ENCODE measurements at regions not wholly inside any gene's neighbourhood (a gene's known extent, or its start where the extent isn't known, plus 50 kb on each side); places are given as distances from the start of the nearest gene placed in this dataset.

DNA sequence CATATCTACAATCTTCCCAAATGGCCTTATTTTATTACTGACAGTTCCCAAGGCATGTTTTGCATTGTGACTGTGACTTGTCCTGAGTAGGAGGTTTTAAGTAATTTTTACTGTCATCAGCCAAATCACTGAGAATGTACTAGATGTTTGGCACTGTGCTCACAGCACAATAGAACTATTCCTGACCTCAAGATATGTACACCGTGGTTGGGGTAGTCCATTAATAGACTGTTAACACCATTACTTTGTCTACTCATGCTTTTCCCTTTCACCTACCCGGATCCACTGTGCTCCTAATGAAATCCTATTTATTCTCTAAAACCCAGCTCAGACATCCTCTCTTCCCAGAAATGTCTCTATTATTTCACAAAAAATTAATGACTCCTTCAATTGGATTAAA, 168.7 kb upstream of the TENM4 start:
- TF ChIP-seq, protein P1, sequence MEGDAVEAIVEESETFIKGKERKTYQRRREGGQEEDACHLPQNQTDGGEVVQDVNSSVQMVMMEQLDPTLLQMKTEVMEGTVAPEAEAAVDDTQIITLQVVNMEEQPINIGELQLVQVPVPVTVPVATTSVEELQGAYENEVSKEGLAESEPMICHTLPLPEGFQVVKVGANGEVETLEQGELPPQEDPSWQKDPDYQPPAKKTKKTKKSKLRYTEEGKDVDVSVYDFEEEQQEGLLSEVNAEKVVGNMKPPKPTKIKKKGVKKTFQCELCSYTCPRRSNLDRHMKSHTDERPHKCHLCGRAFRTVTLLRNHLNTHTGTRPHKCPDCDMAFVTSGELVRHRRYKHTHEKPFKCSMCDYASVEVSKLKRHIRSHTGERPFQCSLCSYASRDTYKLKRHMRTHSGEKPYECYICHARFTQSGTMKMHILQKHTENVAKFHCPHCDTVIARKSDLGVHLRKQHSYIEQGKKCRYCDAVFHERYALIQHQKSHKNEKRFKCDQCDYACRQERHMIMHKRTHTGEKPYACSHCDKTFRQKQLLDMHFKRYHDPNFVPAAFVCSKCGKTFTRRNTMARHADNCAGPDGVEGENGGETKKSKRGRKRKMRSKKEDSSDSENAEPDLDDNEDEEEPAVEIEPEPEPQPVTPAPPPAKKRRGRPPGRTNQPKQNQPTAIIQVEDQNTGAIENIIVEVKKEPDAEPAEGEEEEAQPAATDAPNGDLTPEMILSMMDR (IDR thresholded peaks at IDR 0.05), result no peak
- no peak for TF ChIP-seq POLR2A (IDR thresholded peaks at IDR 0.05)
